Panc1 (cell line): ENCODE measurements at regions not wholly inside any gene's neighbourhood (a gene's known extent, or its start where the extent isn't known, plus 50 kb on each side); places are given as distances from the start of the nearest gene placed in this dataset.

Source experiments
- ATAC-seq: fragments of 200-7000 bp; cut with Tn5 transposase; 2 replicates; pipeline ENCODE4 v1.9.1; 2020; ENCODE audit warnings: mild to moderate bottlenecking, moderate library complexity
- BruUV-seq: library from RNA; stranded (reverse); fragments of 400-500 nt; replicated peaks from 2 replicates; lab custom pipeline; 2021; lab: Mats Ljungman, UMichigan
- CTCF ChIA-PET: fragments of 300-600 bp; sonication (Branson Sonifier 250); formaldehyde crosslinking; loops from one replicate; lab custom pipeline; 2022; ENCODE audit warnings: antibody characterized with exemption; lab: Charles Lee
- POLR2A ChIA-PET: fragments of 300-600 bp; sonication (Branson Sonifier 250); formaldehyde crosslinking; loops from one replicate; lab custom pipeline; 2022; ENCODE audit warnings: antibody characterized with exemption; lab: Charles Lee
- DNase-seq: peaks from one replicate; pipeline ENCODE4 v3.0.0-alpha.2; 2010; ENCODE audit warnings: low read depth, low spot score
- H3K27ac ChIP-seq: 2 replicates; pipeline ENCODE4 v1.5.1; 2011; ENCODE audit warnings: mild to moderate bottlenecking, low read length, inconsistent platforms
- H3K27me3 ChIP-seq: fragments of 200-500 bp; sonication (Bioruptor generic); 2 replicates; pipeline ENCODE4 v1.6.0; 2014; ENCODE audit warnings: low read length, inconsistent platforms; ENCODE audit not compliant: control insufficient read depth, insufficient read depth
- H3K36me3 ChIP-seq: fragments of 200-500 bp; sonication (Bioruptor generic); 2 replicates; pipeline ENCODE4 v1.5.1; 2014; ENCODE audit warnings: inconsistent platforms, mild to moderate bottlenecking, low read length, moderate library complexity; ENCODE audit not compliant: control insufficient read depth, insufficient read depth
- H3K4me1 ChIP-seq: 2 replicates; pipeline ENCODE4 v1.5.1; 2011; ENCODE audit warnings: inconsistent platforms, mild to moderate bottlenecking, low read length, moderate library complexity; ENCODE audit not compliant: control insufficient read depth, insufficient read depth
- H3K4me3 ChIP-seq, 2 experiments: 2 replicates each; pipeline ENCODE4 v1.5.1; 2011 to 2012; ENCODE audit warnings: low read depth in 2 of 2, low read length in 2 of 2, mild to moderate bottlenecking in 2 of 2, inconsistent platforms in 1 of 2, moderate library complexity in 1 of 2
- H3K9me3 ChIP-seq: fragments of 200-500 bp; sonication (Bioruptor generic); 2 replicates; pipeline ENCODE4 v1.5.1; 2014; ENCODE audit warnings: low read depth, mild to moderate bottlenecking, inconsistent platforms, low read length, moderate library complexity; ENCODE audit not compliant: control insufficient read depth, insufficient read depth
- POLR2AphosphoS5 ChIP-seq: IDR thresholded peaks from 2 replicates; pipeline ENCODE4 v1.6.1; 2012; ENCODE audit warnings: mild to moderate bottlenecking, low read depth, low read length, moderate library complexity
- SIN3A ChIP-seq: IDR thresholded peaks from 2 replicates; pipeline ENCODE4 v1.6.1; 2012; ENCODE audit warnings: low read depth, mild to moderate bottlenecking, low read length, moderate library complexity, borderline replicate concordance; ENCODE audit not compliant: insufficient read depth
- TCF7L2 ChIP-seq: IDR thresholded peaks from 2 replicates; pipeline ENCODE4 v1.6.1; 2011; ENCODE audit warnings: mild to moderate bottlenecking, low read depth, low read length, inconsistent platforms
- in situ Hi-C: cut with HindIII; loops from 2 replicates; pipeline ENCODE4 v1.10.0; 2016; ENCODE audit warnings: low sequenced_read_pairs, low pct_unique_long_range_greater_than_20kb
- intact Hi-C: fragments of 100-400 bp; cut with micrococcal nuclease; formaldehyde crosslinking; loops from one replicate; pipeline ENCODE4 v1.10.0; 2022; ENCODE audit not compliant: unreplicated experiment
- TF ChIP-seq, protein P1 (sequence below): fragments of 450-650 bp; IDR thresholded peaks from 2 replicates; pipeline ENCODE4 v1.5.1; 2017; ENCODE audit warnings: mild to moderate bottlenecking
- TF ChIP-seq, protein P2 (sequence below), 2 experiments: IDR thresholded peaks; 2 replicates each; pipeline ENCODE4 v1.6.1; 2011 to 2012; ENCODE audit warnings: low read depth in 2 of 2, control low read depth in 1 of 2, low read length in 1 of 2, mild to moderate bottlenecking in 1 of 2, moderate library complexity in 1 of 2; ENCODE audit not compliant: insufficient read depth in 1 of 2

- intact Hi-C loops, result no loop called here
These were observed 60.1 kb downstream of the RDH14 start for GRCh38 chr2:18500333-18500732.

GRCh38 chr2:18498531-18498930, 61.9 kb downstream of the RDH14 start:
- no peaks in the 10 kb centered on the region for H3K36me3 ChIP-seq
- POLR2A ChIA-PET, result no interaction called here
- H3K27ac ChIP-seq, result no peak overlapping the region
- ATAC-seq (no peak), DNase-seq (no peak)
- intact Hi-C loops (no loop called here), in situ Hi-C loops (no loop called here)
- TF ChIP-seq, protein P1, sequence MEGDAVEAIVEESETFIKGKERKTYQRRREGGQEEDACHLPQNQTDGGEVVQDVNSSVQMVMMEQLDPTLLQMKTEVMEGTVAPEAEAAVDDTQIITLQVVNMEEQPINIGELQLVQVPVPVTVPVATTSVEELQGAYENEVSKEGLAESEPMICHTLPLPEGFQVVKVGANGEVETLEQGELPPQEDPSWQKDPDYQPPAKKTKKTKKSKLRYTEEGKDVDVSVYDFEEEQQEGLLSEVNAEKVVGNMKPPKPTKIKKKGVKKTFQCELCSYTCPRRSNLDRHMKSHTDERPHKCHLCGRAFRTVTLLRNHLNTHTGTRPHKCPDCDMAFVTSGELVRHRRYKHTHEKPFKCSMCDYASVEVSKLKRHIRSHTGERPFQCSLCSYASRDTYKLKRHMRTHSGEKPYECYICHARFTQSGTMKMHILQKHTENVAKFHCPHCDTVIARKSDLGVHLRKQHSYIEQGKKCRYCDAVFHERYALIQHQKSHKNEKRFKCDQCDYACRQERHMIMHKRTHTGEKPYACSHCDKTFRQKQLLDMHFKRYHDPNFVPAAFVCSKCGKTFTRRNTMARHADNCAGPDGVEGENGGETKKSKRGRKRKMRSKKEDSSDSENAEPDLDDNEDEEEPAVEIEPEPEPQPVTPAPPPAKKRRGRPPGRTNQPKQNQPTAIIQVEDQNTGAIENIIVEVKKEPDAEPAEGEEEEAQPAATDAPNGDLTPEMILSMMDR, result no peak
- no peak for TF ChIP-seq SIN3A
- no peak for TF ChIP-seq POLR2AphosphoS5
- H3K27me3 ChIP-seq, result no peaks in the 10 kb centered on the region; the same call in 1 of the 2 replicates
- CTCF ChIA-PET, result no interaction called here
- no peaks in the 10 kb centered on the region for H3K9me3 ChIP-seq
- H3K4me3 ChIP-seq, result no peak overlapping the region
- no TSS peak for BruUV-seq
- H3K4me1 ChIP-seq, result no peaks in the 10 kb centered on the region

More at GRCh38 chr2:18500333-18500732, 60.1 kb downstream of the RDH14 start:
- BruUV-seq, result no TSS peak
- in situ Hi-C loops, result no loop called here
- ATAC-seq, result no peak
- no peak overlapping the region for H3K27ac ChIP-seq
- H3K9me3 ChIP-seq, result no peaks in the 10 kb centered on the region
- POLR2A ChIA-PET, result no interaction called here
- no peaks in the 10 kb centered on the region for H3K36me3 ChIP-seq
- H3K27me3 ChIP-seq, result no peaks in the 10 kb centered on the region; the same call in 1 of the 2 replicates
- CTCF ChIA-PET, result no interaction called here
- DNase-seq, result no peak
- no peak overlapping the region for H3K4me3 ChIP-seq
- TF ChIP-seq SIN3A (no peak), TCF7L2 (no peak), POLR2AphosphoS5 (no peak)
- TF ChIP-seq, protein P1, result no peak
- TF ChIP-seq, protein P2, sequence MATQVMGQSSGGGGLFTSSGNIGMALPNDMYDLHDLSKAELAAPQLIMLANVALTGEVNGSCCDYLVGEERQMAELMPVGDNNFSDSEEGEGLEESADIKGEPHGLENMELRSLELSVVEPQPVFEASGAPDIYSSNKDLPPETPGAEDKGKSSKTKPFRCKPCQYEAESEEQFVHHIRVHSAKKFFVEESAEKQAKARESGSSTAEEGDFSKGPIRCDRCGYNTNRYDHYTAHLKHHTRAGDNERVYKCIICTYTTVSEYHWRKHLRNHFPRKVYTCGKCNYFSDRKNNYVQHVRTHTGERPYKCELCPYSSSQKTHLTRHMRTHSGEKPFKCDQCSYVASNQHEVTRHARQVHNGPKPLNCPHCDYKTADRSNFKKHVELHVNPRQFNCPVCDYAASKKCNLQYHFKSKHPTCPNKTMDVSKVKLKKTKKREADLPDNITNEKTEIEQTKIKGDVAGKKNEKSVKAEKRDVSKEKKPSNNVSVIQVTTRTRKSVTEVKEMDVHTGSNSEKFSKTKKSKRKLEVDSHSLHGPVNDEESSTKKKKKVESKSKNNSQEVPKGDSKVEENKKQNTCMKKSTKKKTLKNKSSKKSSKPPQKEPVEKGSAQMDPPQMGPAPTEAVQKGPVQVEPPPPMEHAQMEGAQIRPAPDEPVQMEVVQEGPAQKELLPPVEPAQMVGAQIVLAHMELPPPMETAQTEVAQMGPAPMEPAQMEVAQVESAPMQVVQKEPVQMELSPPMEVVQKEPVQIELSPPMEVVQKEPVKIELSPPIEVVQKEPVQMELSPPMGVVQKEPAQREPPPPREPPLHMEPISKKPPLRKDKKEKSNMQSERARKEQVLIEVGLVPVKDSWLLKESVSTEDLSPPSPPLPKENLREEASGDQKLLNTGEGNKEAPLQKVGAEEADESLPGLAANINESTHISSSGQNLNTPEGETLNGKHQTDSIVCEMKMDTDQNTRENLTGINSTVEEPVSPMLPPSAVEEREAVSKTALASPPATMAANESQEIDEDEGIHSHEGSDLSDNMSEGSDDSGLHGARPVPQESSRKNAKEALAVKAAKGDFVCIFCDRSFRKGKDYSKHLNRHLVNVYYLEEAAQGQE (IDR thresholded peaks at IDR 0.05; ENCODE audit: insufficient read depth in 1 of 2, low read depth in 2 of 2, low read length in 1 of 2), result no peak
- no peaks in the 10 kb centered on the region for H3K4me1 ChIP-seq
